ENCODE measurements at regions not wholly inside any gene's neighbourhood (a gene's known extent, or its start where the extent isn't known, plus 50 kb on each side); places are given as distances from the start of the nearest gene placed in this dataset.

- no peaks in the 10 kb centered on the region for H3K4me1 ChIP-seq
- no peaks in the 10 kb centered on the region for H3K36me3 ChIP-seq
- H3K9me3 ChIP-seq, result no peaks in the 10 kb centered on the region
- intact Hi-C loops (cut with DNase I; ENCODE audit: low total_unique reads), result no loop called here
- no peak for DNase-seq
- no peak for TF ChIP-seq CTCF (IDR thresholded peaks at IDR 0.05)
- TF ChIP-seq POLR2A (IDR thresholded peaks at IDR 0.05), result no peak
- no peaks in the 10 kb centered on the region for H3K27me3 ChIP-seq
- H3K4me3 ChIP-seq, result no peak overlapping the region
- H3K27ac ChIP-seq, result no peak overlapping the region
These were observed 1926.8 kb downstream of the NCAM2 start for GRCh38 chr21:22925032-22925431.

- no peak for DNase-seq
- Histone ChIP-seq H3K27me3 (no peaks in the 10 kb centered on the region), H3K4me1 (no peaks in the 10 kb centered on the region), H3K9me3 (no peaks in the 10 kb centered on the region), H3K4me3 (no peak overlapping the region), H3K27ac (no peak overlapping the region), H3K36me3 (no peaks in the 10 kb centered on the region)
- intact Hi-C loops (cut with DNase I; ENCODE audit: low total_unique reads), result no loop called here
- TF ChIP-seq POLR2A (IDR thresholded peaks at IDR 0.05), result no peak
- no peak for TF ChIP-seq CTCF (IDR thresholded peaks at IDR 0.05)
These were observed 1929.3 kb downstream of the NCAM2 start for GRCh38 chr21:22927469-22927868.

- Histone ChIP-seq H3K27me3 (no peaks in the 10 kb centered on the region), H3K9me3 (no peaks in the 10 kb centered on the region), H3K4me3 (no peak overlapping the region), H3K36me3 (no peaks in the 10 kb centered on the region), H3K4me1 (no peaks in the 10 kb centered on the region), H3K27ac (no peak overlapping the region)
- DNase-seq, result no peak
- intact Hi-C loops (cut with DNase I; ENCODE audit: low total_unique reads), result no loop called here
- TF ChIP-seq CTCF (IDR thresholded peaks at IDR 0.05), result no peak
- no peak for TF ChIP-seq POLR2A (IDR thresholded peaks at IDR 0.05)
These were observed 1943.7 kb downstream of the NCAM2 start for GRCh38 chr21:22941779-22942490.

GRCh38 chr21:22955559-22955958 is 1957.3 kb downstream of the NCAM2 start:
- no peak overlapping the region for H3K27ac ChIP-seq
- DNase-seq, result no peak
- H3K4me1 ChIP-seq, result no peaks in the 10 kb centered on the region
- no peaks in the 10 kb centered on the region for H3K36me3 ChIP-seq
- intact Hi-C loops (cut with DNase I; ENCODE audit: low total_unique reads), result no loop called here
- TF ChIP-seq CTCF (IDR thresholded peaks at IDR 0.05) (no peak), POLR2A (IDR thresholded peaks at IDR 0.05) (no peak)
- no peaks in the 10 kb centered on the region for H3K9me3 ChIP-seq
- no peak overlapping the region for H3K4me3 ChIP-seq
- no peaks in the 10 kb centered on the region for H3K27me3 ChIP-seq

GRCh38 chr21:22961258-22961657 is 1963.0 kb downstream of the NCAM2 start:
- intact Hi-C loops (cut with DNase I; ENCODE audit: low total_unique reads), result no loop called here
- DNase-seq, result no peak

More at GRCh38 chr21:22961258-22961657, 1963.0 kb downstream of the NCAM2 start:
- no peak for TF ChIP-seq POLR2A (IDR thresholded peaks at IDR 0.05)
- no peak for TF ChIP-seq CTCF (IDR thresholded peaks at IDR 0.05)
- H3K36me3 ChIP-seq, result no peaks in the 10 kb centered on the region
- H3K27ac ChIP-seq, result no peak overlapping the region
- H3K9me3 ChIP-seq, result no peaks in the 10 kb centered on the region
- H3K4me3 ChIP-seq, result no peak overlapping the region
- no peaks in the 10 kb centered on the region for H3K27me3 ChIP-seq
- no peaks in the 10 kb centered on the region for H3K4me1 ChIP-seq

All from uterus (tissue), 3 donors.